ENCODE measurements at regions not wholly inside any gene's neighbourhood (a gene's known extent, or its start where the extent isn't known, plus 50 kb on each side); places are given as distances from the start of the nearest gene placed in this dataset.

- Histone ChIP-seq H3T11ph (ENCODE audit: low read length) (no peak overlapping the region), H3K9me3 (ENCODE audit: control insufficient read depth, low read depth, low read length) (no peaks in the 10 kb centered on the region), H3K4me1 (ENCODE audit: insufficient read depth, low read length) (no peaks in the 10 kb centered on the region), H3K79me2 (ENCODE audit: insufficient read depth, low read length) (no peaks in the 10 kb centered on the region), H4K8ac (replicated peaks; ENCODE audit: insufficient read length, low read depth, low read length) (no peak overlapping the region), H3K9ac (ENCODE audit: extremely low read depth, insufficient read length, low read length) (no peak overlapping the region), H3K14ac (ENCODE audit: insufficient read depth, low read length) (no peak overlapping the region), H4K91ac (ENCODE audit: insufficient read length, low read depth, low read length) (no peak overlapping the region), H3K27ac (ENCODE audit: insufficient read length, low read depth, low read length) (no peak overlapping the region), H2AFZ (ENCODE audit: low read length) (no peak overlapping the region), H2BK120ac (ENCODE audit: low read depth, low read length, poor library complexity, severe bottlenecking) (no peak overlapping the region), H2BK5ac (ENCODE audit: insufficient read length, low read length) (no peak overlapping the region), H3K23ac (ENCODE audit: insufficient read length, low read depth, low read length) (no peak overlapping the region), H2BK15ac (ENCODE audit: low read depth, low read length) (no peak overlapping the region), H3K27me3 (ENCODE audit: insufficient read depth, low read length) (peaks cover 4% of the 10 kb centered on the region; the same call in 1 of the 2 replicates), H2AK5ac (ENCODE audit: insufficient read length, low read length) (no peak overlapping the region), H2BK20ac (ENCODE audit: low read depth, low read length, poor library complexity, severe bottlenecking) (no peak overlapping the region), H3K79me1 (ENCODE audit: insufficient read depth, low read depth, low read length, poor library complexity, severe bottlenecking) (no peaks in the 10 kb centered on the region), H4K20me1 (ENCODE audit: control insufficient read depth, insufficient read depth, insufficient read length) (no peaks in the 10 kb centered on the region), H3K4ac (ENCODE audit: low read depth, low read length) (no peak overlapping the region), H3K4me2 (ENCODE audit: insufficient read depth, insufficient read length, low read length) (no peak overlapping the region), H3K56ac (ENCODE audit: insufficient read length, low read depth, low read length) (no peak overlapping the region), H4K5ac (ENCODE audit: insufficient read length, low read depth, low read length) (no peak overlapping the region), H2BK12ac (ENCODE audit: insufficient read length, low read depth, low read length) (no peak overlapping the region), H3K18ac (ENCODE audit: insufficient read length, low read depth, low read length) (no peak overlapping the region), H3K23me2 (ENCODE audit: insufficient read length, low read depth, low read length, poor library complexity, severe bottlenecking) (no peaks in the 10 kb centered on the region)
- H3K9me3 Mint-ChIP-seq = peaks cover 0 to 3% of the 10 kb centered on the region in 2 experiments; a peak in 1 of 5 replicates
- TF ChIP-seq, protein P1, sequence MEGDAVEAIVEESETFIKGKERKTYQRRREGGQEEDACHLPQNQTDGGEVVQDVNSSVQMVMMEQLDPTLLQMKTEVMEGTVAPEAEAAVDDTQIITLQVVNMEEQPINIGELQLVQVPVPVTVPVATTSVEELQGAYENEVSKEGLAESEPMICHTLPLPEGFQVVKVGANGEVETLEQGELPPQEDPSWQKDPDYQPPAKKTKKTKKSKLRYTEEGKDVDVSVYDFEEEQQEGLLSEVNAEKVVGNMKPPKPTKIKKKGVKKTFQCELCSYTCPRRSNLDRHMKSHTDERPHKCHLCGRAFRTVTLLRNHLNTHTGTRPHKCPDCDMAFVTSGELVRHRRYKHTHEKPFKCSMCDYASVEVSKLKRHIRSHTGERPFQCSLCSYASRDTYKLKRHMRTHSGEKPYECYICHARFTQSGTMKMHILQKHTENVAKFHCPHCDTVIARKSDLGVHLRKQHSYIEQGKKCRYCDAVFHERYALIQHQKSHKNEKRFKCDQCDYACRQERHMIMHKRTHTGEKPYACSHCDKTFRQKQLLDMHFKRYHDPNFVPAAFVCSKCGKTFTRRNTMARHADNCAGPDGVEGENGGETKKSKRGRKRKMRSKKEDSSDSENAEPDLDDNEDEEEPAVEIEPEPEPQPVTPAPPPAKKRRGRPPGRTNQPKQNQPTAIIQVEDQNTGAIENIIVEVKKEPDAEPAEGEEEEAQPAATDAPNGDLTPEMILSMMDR (conservative IDR thresholded peaks at IDR 0.05) = no peak
- WGBS (ENCODE audit: extremely low coverage, insufficient read length, low lambda C conversion rate) = no CpG with 5 or more reads among the region's 6 CpGs
- H3K4me3 Mint-ChIP-seq = no peak overlapping the region
- no peaks in the 10 kb centered on the region for H3K36me3 Mint-ChIP-seq (ENCODE audit: insufficient read depth in 1 of 3, low read depth in 3 of 3)
- H3K4me1 Mint-ChIP-seq = peaks cover 0 to 1% of the 10 kb centered on the region in 2 experiments; a peak in 3 of 4 replicates
- H3K27me3 Mint-ChIP-seq (ENCODE audit: low read depth) = peaks cover 61% of the 10 kb centered on the region
- no peak for DNase-seq
- H3K27ac Mint-ChIP-seq = no peak overlapping the region
Observed at GRCh38 chr12:114506651-114507050, 100.7 kb upstream of the TBX5 start.

Measured in H9 (cell line).